ENCODE measurements at regions not wholly inside any gene's neighbourhood (a gene's known extent, or its start where the extent isn't known, plus 50 kb on each side); places are given as distances from the start of the nearest gene placed in this dataset.

- no peak for DNase-seq
Measured at GRCh38 chr4:133084421-133084820, 64.7 kb upstream of the PCDH10 start.

GRCh38 chr4:133095591-133095990 lies 53.5 kb upstream of the PCDH10 start:
- no peak for DNase-seq

GRCh38 chr4:133096972-133097371 lies 52.1 kb upstream of the PCDH10 start:
- DNase-seq = no peak

Measured in DMS53 (cell line).